ENCODE measurements at regions not wholly inside any gene's neighbourhood (a gene's known extent, or its start where the extent isn't known, plus 50 kb on each side); places are given as distances from the start of the nearest gene placed in this dataset.

- no peaks in the 10 kb centered on the region for H3K36me3 ChIP-seq
- TF ChIP-seq POLR2A (IDR thresholded peaks at IDR 0.05), result no peak
- TF ChIP-seq CTCF (IDR thresholded peaks at IDR 0.05 in 8 of 11, conservative IDR thresholded peaks at IDR 0.05 in 3 of 11), result no peak
- no peak for TF ChIP-seq POLR2AphosphoS5 (IDR thresholded peaks at IDR 0.05)
- DNase-seq, result no peak
- H3K27me3 ChIP-seq (replicated peaks in 1 of 7), result no peaks in the 10 kb centered on the region
- no peaks in the 10 kb centered on the region for H3K4me1 ChIP-seq
- intact Hi-C loops (cut with DNase I; ENCODE audit: low total_unique reads), result no loop called here
- H3K4me3 ChIP-seq, result no peak overlapping the region
- no peak overlapping the region for H3K27ac ChIP-seq
- no peaks in the 10 kb centered on the region for H3K9me3 ChIP-seq
- 4 to 23% (median 13%) methylated on average over 1 of the region's 1 CpG for WGBS, 5 donors
Observed at GRCh38 chr4:116618638-116619037, 466.7 kb downstream of the TRAM1L1 start.

GRCh38 chr4:116603096-116603495 lies 482.3 kb downstream of the TRAM1L1 start:
- 43 to 67% (median 46%) methylated on average over 2 of the region's 2 CpGs for WGBS, 5 donors
- Histone ChIP-seq H3K36me3 (no peaks in the 10 kb centered on the region), H3K4me3 (no peak overlapping the region), H3K4me1 (no peaks in the 10 kb centered on the region), H3K27me3 (replicated peaks in 1 of 7) (no peaks in the 10 kb centered on the region), H3K9me3 (peaks cover 0 to 16% (median 0%) of the 10 kb centered on the region in 8 donors), H3K27ac (no peak overlapping the region)
- intact Hi-C loops (cut with DNase I; ENCODE audit: low total_unique reads), result no loop called here
- no peak for DNase-seq
- no peak for TF ChIP-seq POLR2AphosphoS5 (IDR thresholded peaks at IDR 0.05)
- no peak for TF ChIP-seq CTCF (IDR thresholded peaks at IDR 0.05 in 8 of 11, conservative IDR thresholded peaks at IDR 0.05 in 3 of 11)
- no peak for TF ChIP-seq POLR2A (IDR thresholded peaks at IDR 0.05)

- Histone ChIP-seq H3K36me3 (no peaks in the 10 kb centered on the region), H3K27me3 (replicated peaks in 1 of 7) (no peaks in the 10 kb centered on the region), H3K27ac (no peak overlapping the region), H3K9me3 (peaks cover 0 to 18% (median 0%) of the 10 kb centered on the region in 8 donors), H3K4me3 (no peak overlapping the region), H3K4me1 (no peaks in the 10 kb centered on the region)
- 83 to 91% (median 90%) methylated on average over 11 of the region's 11 CpGs for WGBS, 5 donors
- no peak for TF ChIP-seq POLR2AphosphoS5 (IDR thresholded peaks at IDR 0.05)
- TF ChIP-seq POLR2A (IDR thresholded peaks at IDR 0.05), result no peak
- no peak for TF ChIP-seq CTCF (IDR thresholded peaks at IDR 0.05 in 8 of 11, conservative IDR thresholded peaks at IDR 0.05 in 3 of 11)
- intact Hi-C loops (cut with DNase I; ENCODE audit: low total_unique reads), result no loop called here
- peak; percentile 58 for DNase-seq
Observed at GRCh38 chr4:116599859-116600258, 485.5 kb downstream of the TRAM1L1 start.

- no peak overlapping the region for H3K4me3 ChIP-seq
- peak; percentile 70 for DNase-seq
- no peak overlapping the region for H3K27ac ChIP-seq
- intact Hi-C loops (cut with DNase I; ENCODE audit: low total_unique reads), result no loop called here
- H3K4me1 ChIP-seq, result no peaks in the 10 kb centered on the region
- H3K36me3 ChIP-seq, result no peaks in the 10 kb centered on the region
- peaks cover 0 to 18% (median 0%) of the 10 kb centered on the region in 8 donors for H3K9me3 ChIP-seq
- H3K27me3 ChIP-seq (replicated peaks in 1 of 7), result no peaks in the 10 kb centered on the region
- TF ChIP-seq CTCF (IDR thresholded peaks at IDR 0.05 in 8 of 11, conservative IDR thresholded peaks at IDR 0.05 in 3 of 11) (no peak), POLR2A (IDR thresholded peaks at IDR 0.05) (no peak), POLR2AphosphoS5 (IDR thresholded peaks at IDR 0.05) (no peak)
- 93 to 96% (median 95%) methylated on average over 31 to 37 of the region's 37 CpGs for WGBS, 5 donors
Observed at GRCh38 chr4:116598980-116599789, 486.2 kb downstream of the TRAM1L1 start.
